NCI-H526 (cell line): ENCODE measurements at regions not wholly inside any gene's neighbourhood (a gene's known extent, or its start where the extent isn't known, plus 50 kb on each side); places are given as distances from the start of the nearest gene placed in this dataset.

Source experiments
- DNase-seq, 2 experiments: peaks; one replicate each; lab custom pipeline; 2025; lab: John Stamatoyannopoulos, UW

DNA sequence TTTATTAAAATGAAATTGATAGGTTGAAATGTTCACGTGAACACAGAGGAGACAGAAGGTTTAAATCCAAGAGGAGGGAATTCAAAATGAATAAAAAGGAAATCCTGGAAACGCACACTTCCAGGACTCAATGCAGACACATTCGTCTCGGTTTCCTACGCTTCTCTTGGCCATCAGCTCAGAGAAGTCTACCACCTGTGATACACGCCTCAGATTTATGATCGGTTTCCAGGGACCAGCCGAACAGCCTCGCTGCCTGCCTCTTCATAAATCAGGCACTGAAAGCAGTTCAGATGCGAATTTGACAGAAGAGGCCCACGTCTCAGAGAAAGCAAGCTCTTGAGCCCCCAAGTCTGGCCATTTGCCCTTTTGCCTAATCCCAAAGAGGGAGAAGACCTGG, 125.5 kb upstream of the IRX3 start:
- no peak for DNase-seq

- peak in 1 of 2 experiments; percentile 2 for DNase-seq
Measured at GRCh38 chr16:54411544-54411943, 125.0 kb upstream of the IRX3 start.

DNA sequence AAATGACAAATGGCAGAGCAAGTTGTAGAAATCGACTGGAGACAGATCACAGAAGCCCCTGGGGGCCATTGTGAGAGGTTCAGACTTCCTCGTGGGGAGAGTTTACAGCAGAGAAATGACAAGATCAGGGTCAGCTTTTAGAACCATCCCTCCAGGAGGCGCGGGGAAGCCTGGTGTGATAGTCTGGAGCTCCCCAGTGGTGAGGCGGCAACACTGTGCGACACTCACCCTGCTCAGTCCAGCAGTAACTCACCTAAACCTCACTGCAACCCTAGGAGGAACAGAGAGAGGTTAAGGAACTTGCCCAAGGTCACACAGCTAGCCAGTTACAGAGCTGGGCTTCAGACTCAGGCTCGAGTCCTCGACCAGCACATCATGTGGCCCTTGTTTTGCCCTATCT, 123.4 kb upstream of the IRX3 start:
- no peak for DNase-seq

- no peak for DNase-seq
Measured at GRCh38 chr16:54407596-54407995, 121.0 kb upstream of the IRX3 start.

GRCh38 chr16:54405478-54405877, 118.9 kb upstream of the IRX3 start:
- no peak for DNase-seq

GRCh38 chr16:54403580-54403979, 117.0 kb upstream of the IRX3 start:
- DNase-seq = no peak

- DNase-seq = no peak
Measured at GRCh38 chr16:54402873-54403272, 116.3 kb upstream of the IRX3 start.

DNA sequence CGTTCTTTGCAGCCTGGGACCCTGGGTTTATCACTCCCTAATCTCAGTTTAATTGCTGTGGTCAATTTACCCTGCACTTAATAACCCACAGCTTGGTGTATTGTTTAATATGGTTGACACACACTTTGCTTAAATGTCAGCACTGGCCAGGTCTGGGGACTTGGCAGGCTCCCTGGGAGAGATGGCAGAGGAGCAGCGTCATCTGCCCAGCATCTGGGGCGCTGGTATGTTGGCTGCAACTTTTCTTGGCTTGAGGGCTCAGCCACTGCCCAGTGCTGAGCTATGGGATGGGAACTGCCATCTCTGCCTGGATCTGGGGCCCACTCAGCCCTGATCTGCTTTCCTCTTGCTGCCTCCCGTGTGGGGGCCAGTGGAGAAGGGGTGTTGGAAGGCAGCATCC, 115.7 kb upstream of the IRX3 start:
- DNase-seq = no peak

GRCh38 chr16:54400261-54400660, 113.7 kb upstream of the IRX3 start:
- no peak for DNase-seq

DNA sequence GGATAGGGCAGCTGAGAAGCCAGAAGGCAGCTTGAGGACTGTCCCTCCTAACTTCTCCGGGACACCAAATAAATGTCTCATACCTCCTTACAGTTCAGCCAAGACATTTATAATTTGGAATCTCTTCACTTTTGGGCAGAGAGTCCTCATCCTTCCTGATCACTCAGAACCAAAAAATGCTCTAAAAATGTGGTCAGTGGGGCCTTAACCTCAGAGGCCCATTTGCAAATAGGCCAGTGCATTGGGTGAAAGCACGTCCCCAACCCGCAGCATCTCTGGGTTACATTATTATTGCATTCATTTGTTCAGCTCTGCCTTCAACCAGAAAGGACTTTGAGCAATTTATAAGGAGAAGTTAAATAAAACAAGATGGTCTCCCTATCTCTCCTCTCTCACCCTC, 112.4 kb upstream of the IRX3 start:
- no peak for DNase-seq

DNA sequence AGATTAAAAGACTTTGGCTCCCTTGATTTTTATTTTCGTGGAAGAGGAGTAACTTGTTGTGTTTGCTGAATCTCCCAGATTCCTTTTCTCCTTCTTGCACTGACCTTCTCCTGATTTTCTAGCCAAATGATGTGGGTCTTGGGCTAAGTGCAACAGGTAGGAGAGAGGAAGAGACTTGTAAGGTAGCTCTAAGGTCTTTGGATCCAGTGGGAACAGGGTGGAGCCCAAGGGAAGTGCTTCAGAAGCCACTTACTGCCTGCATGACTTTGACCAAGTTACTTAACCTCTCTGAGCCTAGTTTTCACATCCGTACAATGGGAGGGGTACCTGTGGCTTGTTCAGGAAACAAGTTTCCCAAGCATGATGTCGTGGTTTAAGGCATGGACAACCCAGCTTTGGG, 111.3 kb upstream of the IRX3 start:
- DNase-seq = no peak

DNA sequence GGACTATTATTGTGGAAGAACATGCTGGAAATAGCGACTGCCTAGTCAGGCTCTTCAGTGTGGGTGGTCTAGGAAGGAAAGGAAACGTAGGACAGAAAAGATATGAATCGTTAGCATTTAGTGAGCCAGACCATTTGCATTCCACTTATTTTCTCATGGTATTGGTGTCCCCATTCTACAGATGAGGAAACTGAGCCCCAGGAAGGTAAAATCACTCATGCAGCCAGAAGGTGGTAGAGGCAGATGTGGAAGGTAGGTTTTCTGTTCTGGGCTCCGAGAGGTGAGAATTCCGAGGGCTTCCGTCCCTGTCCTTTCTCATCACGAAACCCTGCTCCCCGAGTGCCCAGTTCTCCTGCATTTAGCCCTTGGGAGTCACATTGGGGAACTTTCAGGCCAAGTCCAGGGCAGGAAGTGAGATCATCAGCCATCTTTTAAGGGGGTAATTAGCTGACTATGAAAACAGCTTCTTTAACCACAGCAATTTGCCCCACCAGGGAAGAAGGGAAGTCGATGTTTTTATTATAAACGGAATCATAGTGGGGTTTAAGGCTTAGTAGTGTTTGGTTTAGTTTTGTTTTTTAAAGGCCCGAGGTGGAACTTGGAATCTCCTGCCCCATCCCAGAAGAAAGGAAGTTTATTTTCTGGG, 110.7 kb upstream of the IRX3 start:
- DNase-seq = no peak

DNA sequence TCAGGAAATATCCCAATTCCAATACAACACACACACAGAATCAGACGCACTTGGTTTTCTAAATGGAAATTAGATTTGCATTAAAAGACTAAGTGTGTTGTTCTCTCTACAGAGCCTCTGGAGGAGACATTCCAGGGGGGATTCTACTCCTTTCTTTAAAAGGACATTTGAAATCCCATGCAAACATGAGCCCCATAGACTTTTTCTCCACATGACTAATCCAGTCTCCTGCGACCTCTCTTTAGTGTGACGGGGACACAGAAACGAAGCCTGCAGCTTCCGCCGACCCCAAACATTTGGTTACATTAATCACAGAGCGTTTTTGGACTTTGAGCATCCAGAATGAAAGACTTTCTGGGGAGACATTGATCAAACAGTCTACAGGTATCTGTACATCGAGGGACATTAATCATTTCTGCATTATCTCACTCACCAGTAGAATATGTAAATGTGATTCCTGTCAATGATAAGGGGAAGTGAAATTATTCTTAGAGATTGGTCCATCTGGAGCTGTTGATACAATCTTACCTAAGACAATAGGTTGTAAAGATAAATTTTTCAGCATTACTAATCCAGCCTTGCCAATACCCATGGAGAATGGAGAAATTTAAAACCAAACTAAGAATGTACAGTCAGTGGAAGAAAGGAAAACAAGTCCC, 103.4 kb upstream of the IRX3 start:
- no peak for DNase-seq

GRCh38 chr16:54385141-54385540, 98.6 kb upstream of the IRX3 start:
- DNase-seq = no peak

- DNase-seq = no peak
Measured at GRCh38 chr16:54381601-54382313, 95.2 kb upstream of the IRX3 start.

- DNase-seq = no peak
Measured at GRCh38 chr16:54375071-54375470, 88.5 kb upstream of the IRX3 start.

GRCh38 chr16:54373534-54374520, 87.2 kb upstream of the IRX3 start:
- DNase-seq = no peak

DNA sequence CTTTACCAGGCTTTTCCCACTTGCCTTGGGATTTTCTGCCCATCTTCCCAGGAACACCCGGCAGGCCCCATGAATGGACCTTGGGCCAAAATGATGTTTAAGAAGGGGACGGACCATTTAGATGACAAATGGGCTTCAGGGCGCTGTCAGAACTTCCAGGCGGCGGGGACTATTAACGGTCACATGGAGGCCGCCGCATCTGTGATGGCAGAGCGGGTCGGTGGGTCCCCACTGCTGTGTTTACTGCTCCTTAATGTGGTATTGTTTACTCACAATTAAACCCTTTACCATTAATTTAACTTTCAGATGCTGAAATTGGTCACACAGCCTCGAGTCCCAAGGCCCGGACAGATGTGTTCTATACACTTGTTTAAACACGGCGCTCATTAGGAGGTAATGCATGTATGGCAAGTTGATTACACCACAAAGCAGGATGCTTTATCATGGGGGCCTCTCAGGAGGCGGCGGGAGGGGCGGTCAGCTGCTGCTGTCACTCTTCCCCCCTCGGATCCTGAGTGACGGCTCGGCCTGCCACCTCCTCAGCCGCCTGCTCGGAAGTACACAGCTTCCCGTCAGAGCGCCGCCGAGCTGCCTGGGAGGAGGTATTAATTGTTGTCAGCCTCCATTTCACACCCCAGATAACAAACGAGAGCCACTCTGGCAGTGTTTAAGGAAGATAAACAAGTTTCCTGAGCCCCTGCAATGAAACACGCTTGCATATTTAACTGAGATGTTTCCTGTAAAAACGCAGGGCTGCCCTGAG, 83.9 kb upstream of the IRX3 start:
- DNase-seq = no peak

- DNase-seq = no peak
Measured at GRCh38 chr16:54369861-54370260, 83.3 kb upstream of the IRX3 start.

- DNase-seq = no peak
Measured at GRCh38 chr16:54366943-54367342, 80.4 kb upstream of the IRX3 start.

GRCh38 chr16:54365990-54366634, 79.5 kb upstream of the IRX3 start:
- DNase-seq = no peak
